MCF 10A (cell line): ENCODE measurements at regions not wholly inside any gene's neighbourhood (a gene's known extent, or its start where the extent isn't known, plus 50 kb on each side); places are given as distances from the start of the nearest gene placed in this dataset.

Experiments
- BruUV-seq: library from RNA; stranded (reverse); fragments of 400-500 nt; replicated peaks from 2 replicates; lab custom pipeline; 2021; lab: Mats Ljungman, UMichigan
- CTCF ChIA-PET: fragments of 300-600 bp; sonication (Branson Sonifier 250); formaldehyde crosslinking; extraction: SDS; loops from one replicate; lab custom pipeline; 2021; ENCODE audit warnings: antibody characterized with exemption, inconsistent platforms; lab: Yijun Ruan, JAX
- POLR2A ChIA-PET: fragments of 300-600, 350-650 bp; sonication (Branson Sonifier 250); formaldehyde crosslinking; extraction: SDS; loops from one replicate; lab custom pipeline; 2020; ENCODE audit warnings: antibody characterized with exemption, inconsistent platforms; lab: Yijun Ruan, JAX
- DNase-seq: peaks from one replicate; pipeline ENCODE4 v3.0.0-alpha.2; 2018; ENCODE audit not compliant: unreplicated experiment
- H3K27ac Mint-ChIP-seq: one replicate; pipeline ENCODE4 v1.8.0; 2022; ENCODE audit warnings: mild to moderate bottlenecking, low read depth, mixed read lengths; ENCODE audit not compliant: unreplicated experiment
- H3K27me3 Mint-ChIP-seq: one replicate; pipeline ENCODE4 v1.8.0; 2022; ENCODE audit warnings: mixed read lengths; ENCODE audit not compliant: insufficient read depth, unreplicated experiment
- H3K36me3 Mint-ChIP-seq: one replicate; pipeline ENCODE4 v1.8.0; 2022; ENCODE audit warnings: mild to moderate bottlenecking, moderate library complexity, mixed read lengths; ENCODE audit not compliant: insufficient read depth, unreplicated experiment
- H3K4me1 Mint-ChIP-seq: one replicate; pipeline ENCODE4 v1.8.0; 2022; ENCODE audit warnings: mixed read lengths; ENCODE audit not compliant: insufficient read depth, unreplicated experiment
- H3K4me3 Mint-ChIP-seq: one replicate; pipeline ENCODE4 v1.8.0; 2022; ENCODE audit warnings: mild to moderate bottlenecking, moderate library complexity, mixed read lengths; ENCODE audit not compliant: unreplicated experiment
- H3K9me3 Mint-ChIP-seq: one replicate; pipeline ENCODE4 v1.8.0; 2022; ENCODE audit warnings: mixed read lengths; ENCODE audit not compliant: unreplicated experiment
- intact Hi-C: fragments of 100-400 bp; cut with micrococcal nuclease; formaldehyde crosslinking; loops from 2 replicates; pipeline ENCODE4 v1.14.1; 2022
- TF ChIP-seq, protein P1 (sequence below): fragments of 200-600 bp; IDR thresholded peaks from one replicate; pipeline ENCODE4 v1.8.0; 2022; ENCODE audit warnings: antibody characterized with exemption, mild to moderate bottlenecking; ENCODE audit not compliant: unreplicated experiment

DNA sequence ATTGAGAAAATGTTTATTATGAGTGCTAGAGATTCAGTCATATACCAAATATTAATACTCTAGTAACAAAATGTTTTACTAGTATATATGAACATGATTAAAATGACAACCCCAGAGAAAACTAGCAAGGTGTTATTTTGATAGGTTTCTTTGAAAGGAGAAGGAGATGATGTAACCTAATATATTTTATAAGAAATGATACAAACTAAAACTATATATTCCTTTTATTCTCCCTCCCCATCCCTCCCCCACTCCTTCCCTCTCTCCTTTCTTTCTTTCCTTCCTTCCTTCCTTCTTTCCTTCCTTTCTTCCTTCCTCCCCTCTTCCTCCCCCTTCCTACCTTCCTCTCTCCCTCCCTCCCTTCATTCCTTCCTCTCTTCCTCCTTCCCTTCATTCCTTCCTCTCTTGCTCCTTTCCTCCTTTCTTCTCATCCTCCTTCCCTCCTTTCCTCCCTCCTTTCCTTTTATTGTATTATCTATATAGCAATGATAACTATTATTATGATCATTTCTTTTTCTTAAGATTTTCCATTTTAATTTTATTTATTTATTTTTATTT is 215.3 kb upstream of the MEF2C start:
- ChIA-PET POLR2A (no interaction called here), CTCF (no interaction called here)
- H3K4me1 Mint-ChIP-seq: no peaks in the 10 kb centered on the region
- H3K27me3 Mint-ChIP-seq: no peaks in the 10 kb centered on the region
- DNase-seq: no peak
- intact Hi-C loops: no loop called here
- H3K4me3 Mint-ChIP-seq: no peak overlapping the region
- H3K36me3 Mint-ChIP-seq: no peaks in the 10 kb centered on the region
- TF ChIP-seq, protein P1, sequence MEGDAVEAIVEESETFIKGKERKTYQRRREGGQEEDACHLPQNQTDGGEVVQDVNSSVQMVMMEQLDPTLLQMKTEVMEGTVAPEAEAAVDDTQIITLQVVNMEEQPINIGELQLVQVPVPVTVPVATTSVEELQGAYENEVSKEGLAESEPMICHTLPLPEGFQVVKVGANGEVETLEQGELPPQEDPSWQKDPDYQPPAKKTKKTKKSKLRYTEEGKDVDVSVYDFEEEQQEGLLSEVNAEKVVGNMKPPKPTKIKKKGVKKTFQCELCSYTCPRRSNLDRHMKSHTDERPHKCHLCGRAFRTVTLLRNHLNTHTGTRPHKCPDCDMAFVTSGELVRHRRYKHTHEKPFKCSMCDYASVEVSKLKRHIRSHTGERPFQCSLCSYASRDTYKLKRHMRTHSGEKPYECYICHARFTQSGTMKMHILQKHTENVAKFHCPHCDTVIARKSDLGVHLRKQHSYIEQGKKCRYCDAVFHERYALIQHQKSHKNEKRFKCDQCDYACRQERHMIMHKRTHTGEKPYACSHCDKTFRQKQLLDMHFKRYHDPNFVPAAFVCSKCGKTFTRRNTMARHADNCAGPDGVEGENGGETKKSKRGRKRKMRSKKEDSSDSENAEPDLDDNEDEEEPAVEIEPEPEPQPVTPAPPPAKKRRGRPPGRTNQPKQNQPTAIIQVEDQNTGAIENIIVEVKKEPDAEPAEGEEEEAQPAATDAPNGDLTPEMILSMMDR: no peak
- H3K27ac Mint-ChIP-seq: no peak overlapping the region
- no TSS peak for BruUV-seq
- no peaks in the 10 kb centered on the region for H3K9me3 Mint-ChIP-seq

DNA sequence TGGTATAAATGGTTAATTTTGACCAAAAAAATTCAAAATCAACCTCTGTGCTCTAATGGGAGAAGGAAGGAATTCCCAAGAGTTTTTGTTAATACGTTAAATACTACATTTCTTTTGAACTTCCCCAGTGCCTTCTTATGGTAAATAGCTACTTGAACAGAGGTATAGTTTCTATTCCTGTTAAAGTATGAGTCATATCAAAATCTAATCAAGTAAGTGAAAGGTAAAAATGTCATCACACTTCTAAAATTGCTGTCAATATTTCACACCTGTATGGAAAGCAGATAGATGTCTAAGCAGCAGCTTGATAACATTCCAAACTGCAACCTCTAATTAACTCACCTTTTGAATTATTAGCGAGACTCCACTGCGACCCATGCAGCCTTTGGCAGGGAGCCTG is 214.1 kb upstream of the MEF2C start:
- no TSS peak for BruUV-seq
- no peak for DNase-seq
- ChIA-PET POLR2A (no interaction called here), CTCF (no interaction called here)
- no peaks in the 10 kb centered on the region for H3K9me3 Mint-ChIP-seq
- H3K4me3 Mint-ChIP-seq: no peak overlapping the region
- no peak overlapping the region for H3K27ac Mint-ChIP-seq
- no peaks in the 10 kb centered on the region for H3K27me3 Mint-ChIP-seq
- H3K36me3 Mint-ChIP-seq: no peaks in the 10 kb centered on the region
- TF ChIP-seq, protein P1: no peak
- intact Hi-C loops: no loop called here
- H3K4me1 Mint-ChIP-seq: no peaks in the 10 kb centered on the region

DNA sequence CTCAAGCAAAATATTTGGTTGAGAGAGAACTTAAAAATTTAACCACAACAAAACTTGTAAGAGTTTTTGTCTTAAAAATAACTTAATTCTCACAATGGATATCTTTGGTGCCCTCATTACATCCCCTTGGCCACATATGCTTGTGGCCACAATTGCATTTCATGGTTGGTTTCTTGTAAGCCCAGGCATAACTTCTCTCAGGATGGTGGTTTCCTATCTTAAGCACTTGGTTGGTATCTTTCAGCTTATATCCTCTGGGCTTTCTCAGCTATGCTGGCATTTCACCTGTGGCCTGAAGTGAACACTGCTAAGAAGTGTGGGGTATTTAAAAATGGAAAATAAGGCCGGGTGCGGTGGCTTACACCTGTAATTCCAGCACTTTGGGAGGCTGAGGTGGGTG is 212.4 kb upstream of the MEF2C start:
- no peak for DNase-seq
- intact Hi-C loops: no loop called here
- TF ChIP-seq, protein P1: no peak
- no peak overlapping the region for H3K27ac Mint-ChIP-seq
- H3K27me3 Mint-ChIP-seq: no peaks in the 10 kb centered on the region
- CTCF ChIA-PET: no interaction called here
- H3K4me3 Mint-ChIP-seq: no peak overlapping the region
- no peaks in the 10 kb centered on the region for H3K36me3 Mint-ChIP-seq
- no peaks in the 10 kb centered on the region for H3K4me1 Mint-ChIP-seq
- H3K9me3 Mint-ChIP-seq: no peaks in the 10 kb centered on the region
- BruUV-seq: no TSS peak
- POLR2A ChIA-PET: no interaction called here

DNA sequence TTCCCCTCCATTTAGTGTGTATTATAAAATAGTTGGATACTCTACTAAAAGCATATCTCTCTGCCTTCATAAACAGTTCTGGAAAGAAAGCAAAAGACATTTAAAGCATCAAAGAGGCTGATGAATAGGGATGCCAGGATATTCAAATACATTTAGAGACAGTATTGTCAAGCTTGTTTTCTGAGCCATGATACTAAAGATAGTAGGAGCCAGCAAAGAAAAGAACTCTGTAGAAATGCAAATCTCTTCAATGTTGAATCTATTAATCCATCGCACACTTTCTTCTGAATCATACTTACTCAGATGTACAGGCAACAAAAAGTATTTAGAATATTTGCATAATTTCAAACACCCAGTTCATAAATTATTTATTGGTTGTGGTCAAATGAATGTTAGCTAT is 207.1 kb upstream of the MEF2C start:
- ChIA-PET POLR2A (no interaction called here), CTCF (no interaction called here)
- H3K9me3 Mint-ChIP-seq: no peaks in the 10 kb centered on the region
- TF ChIP-seq, protein P1: no peak
- DNase-seq: no peak
- H3K4me1 Mint-ChIP-seq: no peaks in the 10 kb centered on the region
- no TSS peak for BruUV-seq
- intact Hi-C loops: no loop called here
- H3K27ac Mint-ChIP-seq: no peak overlapping the region
- no peaks in the 10 kb centered on the region for H3K36me3 Mint-ChIP-seq
- no peak overlapping the region for H3K4me3 Mint-ChIP-seq
- peaks cover 13% of the 10 kb centered on the region for H3K27me3 Mint-ChIP-seq
